Epithelial cell of prostate (primary cell): ENCODE measurements at regions not wholly inside any gene's neighbourhood (a gene's known extent, or its start where the extent isn't known, plus 50 kb on each side); places are given as distances from the start of the nearest gene placed in this dataset.
"Not testable (repeated sequence)": the region's sequence is repeated elsewhere in the genome, so short reads cannot be mapped to it uniquely, and the experiment has no call there.

Experiments used
- DNase-seq: peaks from one replicate; pipeline ENCODE4 v3.0.0-alpha.2; 2011; ENCODE audit warnings: low read depth, low spot score
- H3K27ac ChIP-seq: fragments of 450-650 bp; 2 replicates; pipeline ENCODE4 v1.5.1; 2017; ENCODE audit warnings: mild to moderate bottlenecking

DNA sequence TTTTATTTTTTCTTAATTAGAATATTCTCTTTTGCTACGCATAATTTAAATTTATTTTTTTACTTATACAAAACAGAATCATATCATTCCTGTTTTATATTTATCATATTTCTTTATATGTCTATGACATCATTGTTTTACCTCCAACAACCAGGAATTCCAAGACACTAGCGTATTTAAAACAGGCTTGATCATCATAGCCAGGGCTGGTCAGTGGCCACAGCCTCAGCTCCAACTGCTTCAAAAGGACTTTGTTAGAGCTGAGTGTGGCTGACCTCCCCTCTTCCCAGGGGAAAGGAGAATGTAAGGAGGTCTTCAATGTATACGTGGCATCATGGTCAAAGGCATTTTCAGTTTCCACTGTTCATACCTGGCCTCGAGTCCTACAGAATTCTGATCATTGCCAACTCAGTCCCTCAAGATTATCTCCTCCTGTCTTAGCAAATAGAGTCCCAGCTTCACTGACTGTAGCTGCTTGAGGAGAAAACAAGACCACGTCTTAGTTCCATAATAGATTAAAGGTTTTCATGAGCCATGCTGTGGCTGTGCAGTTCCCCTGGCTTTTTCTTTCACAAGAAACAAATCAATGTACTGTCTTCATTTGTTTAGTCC is 444.0 kb downstream of the PTPRC start:
- no peak for DNase-seq
- no peak overlapping the region for H3K27ac ChIP-seq

DNA sequence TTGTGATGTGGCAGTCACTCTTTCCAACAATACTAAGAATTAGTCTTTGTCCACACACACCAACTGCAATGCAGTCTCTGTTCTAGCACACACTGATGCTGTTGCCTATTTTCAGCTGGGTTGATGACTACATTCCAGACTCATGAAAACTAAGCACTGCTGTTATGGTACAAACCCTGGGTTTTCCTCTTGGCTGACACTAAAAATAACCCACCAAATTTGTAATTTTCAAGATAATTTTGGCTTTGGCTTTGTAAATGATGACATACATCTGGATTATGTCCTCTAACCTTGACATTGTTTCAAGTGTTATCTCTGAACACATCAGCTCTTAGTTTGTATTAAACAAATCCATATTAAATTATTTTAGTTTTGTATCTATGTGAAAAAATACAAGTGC is 444.8 kb downstream of the PTPRC start:
- DNase-seq: no peak
- H3K27ac ChIP-seq: no peak overlapping the region

DNA sequence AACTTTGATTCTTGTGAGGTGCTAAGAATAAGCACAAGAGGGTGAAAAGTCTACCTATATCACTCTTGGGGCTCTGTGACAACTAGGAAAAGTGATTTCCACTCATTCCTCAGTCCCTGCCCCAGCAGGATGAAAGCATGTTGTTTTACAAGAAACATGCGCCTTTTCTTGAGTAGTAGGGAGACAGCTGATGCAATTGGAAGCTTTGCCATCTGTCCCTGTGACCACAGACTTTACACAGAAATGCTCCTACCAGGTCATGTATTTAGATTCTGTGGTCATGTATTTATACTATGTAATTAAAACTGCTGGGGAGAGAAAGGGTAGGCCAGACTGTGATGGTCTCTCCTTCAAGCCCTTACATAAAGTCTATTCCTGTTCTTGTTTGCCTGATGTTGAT is 445.5 kb downstream of the PTPRC start:
- no peak overlapping the region for H3K27ac ChIP-seq
- no peak for DNase-seq

DNA sequence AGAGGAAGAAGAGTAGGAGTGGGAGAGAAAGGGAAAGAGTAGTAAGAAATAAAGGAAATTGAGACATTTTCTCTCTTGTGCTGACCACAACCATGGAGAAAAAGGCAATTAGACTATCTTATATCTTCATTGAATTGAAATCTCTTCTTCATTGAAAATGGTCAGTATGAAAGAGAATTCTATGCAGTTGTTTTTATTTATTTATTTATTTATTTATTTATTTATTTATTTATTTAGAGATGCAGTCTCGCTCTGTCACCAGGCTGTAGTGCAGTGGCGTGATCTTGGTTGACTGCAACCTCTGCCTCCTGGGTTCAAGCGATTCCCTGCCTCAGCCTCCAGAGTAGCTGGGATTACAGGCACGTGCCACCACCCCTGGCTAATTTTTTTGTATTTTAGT is 447.1 kb downstream of the PTPRC start:
- H3K27ac ChIP-seq: no peak overlapping the region
- no peak for DNase-seq

DNA sequence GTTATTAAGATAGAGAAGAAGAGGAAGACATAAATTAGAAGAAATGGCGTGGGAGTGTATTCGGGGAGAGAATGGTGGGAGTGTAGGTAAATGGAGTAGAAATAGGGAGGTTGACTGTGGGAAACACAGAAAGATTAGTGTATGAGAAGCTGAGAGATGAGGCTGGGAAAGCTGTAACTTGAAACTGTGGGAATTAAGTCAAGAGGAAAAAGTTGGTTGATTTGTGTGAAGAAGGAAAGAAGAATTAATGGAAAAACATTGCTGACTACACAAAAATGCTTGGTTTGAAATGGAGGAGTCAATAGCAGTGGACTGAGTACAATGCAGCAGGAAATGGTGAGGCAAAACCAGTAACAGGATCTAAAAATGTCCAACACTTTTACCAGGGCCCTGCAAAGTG is 448.3 kb downstream of the PTPRC start:
- no peak for DNase-seq

DNA sequence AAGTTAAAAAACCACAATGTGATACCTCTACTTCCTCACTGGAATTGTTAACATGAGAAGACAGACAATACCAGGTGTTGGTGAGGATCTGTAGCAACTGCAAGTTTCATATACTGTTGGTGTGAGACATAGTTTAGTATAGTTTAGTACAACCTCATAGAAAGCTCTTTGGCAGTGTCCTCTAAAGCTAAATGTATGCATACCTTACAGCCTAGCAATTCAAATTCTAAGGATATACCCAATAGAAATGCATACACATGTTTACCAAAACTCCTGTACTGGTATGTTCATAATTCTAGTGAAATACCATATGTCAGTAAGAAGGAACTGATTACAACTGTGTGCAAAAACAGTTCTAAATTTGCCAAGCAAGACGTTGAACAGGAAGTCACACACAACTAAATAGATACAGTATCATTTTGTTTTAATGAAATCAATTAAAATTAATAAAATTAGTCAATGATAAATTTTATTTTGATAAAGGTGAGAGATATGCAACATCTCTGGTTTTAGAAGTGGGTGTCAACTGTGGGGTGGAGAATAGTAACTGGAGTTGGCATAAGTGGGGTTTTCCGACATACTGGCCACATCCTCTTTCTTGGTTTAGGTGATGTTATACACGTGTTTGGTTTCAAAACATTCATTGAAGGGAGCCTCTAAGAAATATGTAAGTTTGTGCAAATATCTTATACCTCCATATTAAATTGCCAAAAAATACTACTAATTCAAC is 450.7 kb downstream of the PTPRC start:
- DNase-seq: no peak
- no peak overlapping the region for H3K27ac ChIP-seq

More for the DNA sequence above, 448.3 kb downstream of the PTPRC start:
- H3K27ac ChIP-seq: no peak overlapping the region

- not testable (repeated sequence) for DNase-seq, H3K27ac ChIP-seq
Observed at GRCh38 chr1:199095628-199096027, 456.8 kb downstream of the PTPRC start.

DNA sequence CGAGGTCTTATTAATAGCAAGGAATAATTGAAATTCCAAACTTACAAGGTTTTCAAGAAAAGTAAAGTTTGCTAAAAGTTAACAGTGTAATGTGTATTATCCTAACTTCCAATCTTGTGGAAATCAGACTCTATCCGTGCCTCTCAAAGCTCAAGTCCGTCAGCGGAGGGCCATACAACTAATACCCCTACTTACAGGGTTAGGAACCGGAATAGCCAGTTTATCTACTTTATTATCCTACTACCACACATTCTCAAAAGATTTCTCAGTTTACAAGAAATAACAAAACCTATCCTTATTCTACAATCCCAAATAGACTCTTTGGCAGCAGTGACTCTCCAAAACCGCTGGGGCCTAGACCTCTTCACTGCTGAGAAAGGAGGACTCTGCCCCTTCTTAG is 457.8 kb downstream of the PTPRC start:
- DNase-seq: no peak
- no peak overlapping the region for H3K27ac ChIP-seq

GRCh38 chr1:199098468-199098867 is 459.6 kb downstream of the PTPRC start:
- DNase-seq: no peak

GRCh38 chr1:199101139-199101538 is 462.3 kb downstream of the PTPRC start:
- DNase-seq: no peak
- no peak overlapping the region for H3K27ac ChIP-seq

More at GRCh38 chr1:199098468-199098867, 459.6 kb downstream of the PTPRC start:
- H3K27ac ChIP-seq: no peak overlapping the region

DNA sequence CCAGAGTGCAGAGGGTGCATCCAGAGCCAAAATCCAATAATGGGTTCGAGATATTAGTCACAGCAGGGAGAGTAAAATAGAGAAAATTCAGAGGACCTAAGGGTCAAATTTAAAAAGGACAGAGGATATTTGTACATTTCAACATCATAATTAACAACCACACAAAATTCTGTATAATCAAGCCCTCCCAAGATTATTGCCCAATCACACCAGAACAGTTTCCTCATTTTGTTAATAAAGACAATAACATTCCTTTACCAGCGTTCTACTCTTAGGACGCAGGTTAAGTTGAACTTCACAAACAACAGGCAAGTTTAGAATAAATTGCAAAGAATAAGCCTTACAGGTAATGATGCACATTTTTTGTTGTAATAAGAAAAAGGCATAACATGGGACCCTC is 462.8 kb downstream of the PTPRC start:
- DNase-seq: no peak
- no peak overlapping the region for H3K27ac ChIP-seq

DNA sequence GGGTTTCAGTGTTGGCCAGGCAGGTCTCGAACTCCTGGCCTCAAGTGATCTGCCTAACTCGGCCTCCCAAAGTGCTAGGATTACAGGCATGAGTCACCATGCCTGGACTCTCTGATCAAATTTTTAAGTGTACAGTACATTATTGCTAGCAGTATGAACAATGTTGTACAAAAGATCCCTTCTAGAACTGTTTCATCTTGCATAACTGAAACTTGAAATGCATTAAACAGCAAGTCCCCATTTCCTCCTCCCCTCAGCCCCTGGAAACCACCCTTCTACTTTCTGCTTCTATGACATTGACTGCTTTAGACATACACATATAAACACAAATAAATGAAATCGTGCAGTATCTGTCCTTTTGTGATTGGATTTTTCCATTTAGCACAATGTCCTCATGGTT is 463.4 kb downstream of the PTPRC start:
- DNase-seq: no peak
- no peak overlapping the region for H3K27ac ChIP-seq

DNA sequence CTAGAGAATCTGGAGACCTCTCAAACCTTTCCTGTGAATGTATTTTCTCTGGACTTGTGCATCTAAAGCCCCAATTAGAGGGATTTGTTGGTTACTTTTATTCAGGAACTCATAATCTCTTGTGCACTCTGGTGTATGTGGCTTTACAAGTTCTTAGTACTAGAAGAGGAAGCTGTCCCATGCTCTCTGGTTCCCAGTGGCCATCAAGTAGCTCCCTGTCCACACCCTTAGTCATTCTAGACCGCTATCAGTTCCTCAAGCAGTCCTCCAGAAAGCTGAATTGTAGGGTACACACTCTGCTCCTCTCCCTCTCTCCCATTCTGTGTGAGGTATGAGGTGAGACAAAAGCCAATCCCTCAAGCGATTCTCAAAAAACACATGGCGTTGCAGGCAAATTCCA is 470.3 kb downstream of the PTPRC start:
- no peak overlapping the region for H3K27ac ChIP-seq
- DNase-seq: no peak

DNA sequence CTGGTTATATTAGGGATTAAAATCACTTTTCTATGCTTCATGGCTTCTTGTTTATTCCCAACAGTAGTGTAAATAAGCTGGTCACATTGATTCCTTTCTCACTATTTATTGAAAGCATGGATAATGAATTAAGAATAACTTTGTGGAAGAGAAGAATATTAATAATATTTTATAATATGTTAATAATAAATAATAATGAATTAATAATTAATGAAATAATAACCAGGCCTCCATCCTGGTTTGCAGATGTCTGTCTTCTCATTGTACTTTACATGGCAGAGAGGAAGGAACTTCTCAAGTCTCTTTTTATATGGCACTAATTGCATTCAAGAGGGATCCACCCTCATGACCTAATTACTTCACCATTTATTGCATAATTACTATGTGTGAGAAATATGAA is 473.5 kb downstream of the PTPRC start:
- H3K27ac ChIP-seq: no peak overlapping the region

GRCh38 chr1:199113265-199113869 is 474.5 kb downstream of the PTPRC start:
- DNase-seq: peak; percentile 22
- H3K27ac ChIP-seq: no peak overlapping the region

More for the DNA sequence above, 473.5 kb downstream of the PTPRC start:
- DNase-seq: no peak

- no peak overlapping the region for H3K27ac ChIP-seq
- no peak for DNase-seq
Observed at GRCh38 chr1:199116488-199116887, 477.6 kb downstream of the PTPRC start.

DNA sequence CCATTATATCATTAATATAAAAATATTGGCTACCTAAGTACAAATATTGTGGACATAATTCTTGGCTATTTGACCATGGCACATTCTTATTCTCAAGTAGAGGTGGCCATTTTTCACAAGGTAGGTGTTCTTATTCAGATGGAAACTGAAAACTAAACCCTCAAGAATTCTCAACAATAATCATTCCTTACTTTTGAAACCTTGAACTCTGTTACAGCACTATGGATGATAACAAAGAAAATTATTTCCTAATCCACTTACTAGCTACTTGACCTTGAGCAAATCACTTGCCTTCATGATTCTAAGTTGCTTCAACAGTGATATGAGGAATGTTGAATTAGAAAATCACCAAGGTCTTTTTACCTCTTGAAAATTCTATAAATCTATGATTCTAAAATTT is 482.2 kb downstream of the PTPRC start:
- H3K27ac ChIP-seq: no peak overlapping the region
- DNase-seq: no peak

- H3K27ac ChIP-seq: peak overlapping the region; percentile 59
- no peak for DNase-seq
Observed at GRCh38 chr1:199122085-199122484, 483.2 kb downstream of the PTPRC start.

DNA sequence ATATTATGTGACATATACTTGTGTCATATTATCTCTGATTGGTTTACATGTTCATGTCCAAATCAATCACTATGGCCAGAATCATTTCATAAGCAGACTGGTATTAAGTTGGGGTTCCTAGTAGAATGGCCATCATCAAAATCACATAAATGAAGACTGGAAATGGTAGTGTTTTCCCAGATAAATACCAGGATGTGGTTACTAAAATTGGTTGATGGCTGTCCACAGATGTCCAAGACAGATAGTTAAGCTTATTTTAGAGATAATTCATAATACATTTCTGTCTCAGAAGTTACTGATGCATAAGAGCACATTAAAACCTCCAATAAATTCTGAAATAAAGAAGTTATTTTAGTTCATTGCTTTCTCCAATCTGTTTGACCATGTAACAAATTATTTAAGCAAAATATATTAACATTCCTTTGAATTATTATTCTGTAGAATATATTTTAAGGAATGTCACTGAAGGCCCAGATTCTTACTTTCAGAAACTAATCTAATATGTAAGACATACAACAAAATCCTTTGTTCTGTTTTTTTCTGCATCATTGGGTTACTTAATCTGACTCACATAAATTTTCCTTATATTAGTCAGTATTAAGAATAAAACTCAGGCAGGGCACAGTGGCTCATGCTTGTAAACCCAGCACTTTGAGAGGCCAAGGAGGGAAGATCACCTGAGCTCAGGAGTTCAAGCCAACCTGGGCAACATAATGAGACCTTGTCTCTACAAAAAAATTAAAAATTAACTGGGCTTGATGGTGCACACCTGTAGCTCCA is 483.9 kb downstream of the PTPRC start:
- peak; percentile 41 for DNase-seq
- H3K27ac ChIP-seq: peak overlapping the region; percentile 59

DNA sequence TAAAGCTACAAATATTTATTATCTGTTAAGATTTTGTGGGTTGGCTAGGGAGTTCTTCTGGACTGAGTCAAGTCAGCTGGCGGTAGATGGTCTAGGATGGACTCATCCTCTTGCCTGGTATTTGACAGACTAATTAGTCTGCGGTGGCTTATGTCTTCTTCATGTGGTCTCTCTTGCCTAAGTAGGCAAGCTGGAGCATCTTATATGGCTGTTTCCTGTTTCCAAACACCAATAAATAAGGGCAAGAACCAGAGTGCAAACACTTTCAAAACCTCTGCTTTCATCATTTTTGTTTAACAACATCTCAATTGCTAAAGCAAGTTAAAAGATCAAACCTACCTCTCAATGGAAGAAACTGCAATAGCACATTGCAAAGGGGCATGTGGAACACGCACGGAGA is 484.8 kb downstream of the PTPRC start:
- peak overlapping the region; percentile 59 for H3K27ac ChIP-seq
- DNase-seq: peak; percentile 55

DNA sequence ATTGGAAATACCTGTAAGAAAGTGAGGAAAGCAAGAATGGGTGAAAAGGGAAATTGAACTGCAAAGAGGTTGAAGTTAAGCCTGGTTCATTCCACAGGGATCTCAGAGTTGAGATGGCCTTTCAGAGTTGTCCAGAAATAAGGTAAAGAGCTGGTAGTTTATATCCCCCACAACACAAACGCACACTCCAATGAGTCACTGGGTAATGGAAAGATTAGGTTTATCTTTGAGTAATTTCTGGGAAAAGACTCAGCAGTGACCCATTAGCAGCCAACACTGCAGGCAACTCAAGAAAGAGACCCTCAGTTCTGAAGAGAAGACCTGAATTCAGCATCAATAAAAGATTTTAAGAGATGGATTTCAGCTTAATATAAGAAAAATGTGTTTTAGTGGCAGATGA is 485.5 kb downstream of the PTPRC start:
- no peak for DNase-seq

More for the DNA sequence above, 485.5 kb downstream of the PTPRC start:
- H3K27ac ChIP-seq: no peak overlapping the region
